ENCODE measurements at regions not wholly inside any gene's neighbourhood (a gene's known extent, or its start where the extent isn't known, plus 50 kb on each side); places are given as distances from the start of the nearest gene placed in this dataset.

GRCh38 chr7:50217401-50217800 lies 87.1 kb upstream of the IKZF1 start:
- in situ Hi-C loops (cut with MboI; ENCODE audit: low sequenced_read_pairs), result no loop called here
- CTCF ChIA-PET, result no interaction called here

More at GRCh38 chr7:50217401-50217800, 87.1 kb upstream of the IKZF1 start:
- Histone ChIP-seq H2BK15ac (ENCODE audit: low read depth, low read length) (no peak overlapping the region), H2AFZ (replicated peaks; ENCODE audit: low read length, poor library complexity) (no peak overlapping the region), H3K79me1 (ENCODE audit: low read depth in 1 of 2, low read length in 2 of 2) (no peaks in the 10 kb centered on the region), H3K9me3 (ENCODE audit: control insufficient read depth, insufficient read depth, low read length) (peaks cover 14% of the 10 kb centered on the region), H4K91ac (ENCODE audit: insufficient read depth, low read depth, low read length) (no peak overlapping the region), H3K18ac (ENCODE audit: low read depth, low read length) (no peak overlapping the region), H2BK5ac (ENCODE audit: low read depth, low read length, poor library complexity, severe bottlenecking) (no peak overlapping the region), H4K8ac (ENCODE audit: low read depth in 2 of 2, low read length in 2 of 2) (no peak overlapping the region), H2AK9ac (replicated peaks; ENCODE audit: low read depth, low read length, poor library complexity) (no peak overlapping the region), H3K56ac (ENCODE audit: extremely low read depth, insufficient read depth, low read length) (no peak overlapping the region), H3K4ac (ENCODE audit: low read depth, low read length) (no peak overlapping the region), H3K36me3 (ENCODE audit: control insufficient read depth, insufficient read depth, low read length) (no peaks in the 10 kb centered on the region), H3K4me2 (ENCODE audit: low read depth, low read length) (no peak overlapping the region), H2BK120ac (ENCODE audit: low read depth, low read length) (no peak overlapping the region), H2BK20ac (ENCODE audit: low read depth, low read length) (no peak overlapping the region), H2AK5ac (ENCODE audit: low read depth, low read length) (no peak overlapping the region), H3K4me1 (ENCODE audit: control insufficient read depth, insufficient read depth, low read length) (no peaks in the 10 kb centered on the region), H3K23ac (ENCODE audit: low read depth, low read length) (no peak overlapping the region), H3K14ac (replicated peaks; ENCODE audit: low read depth, low read length) (no peak overlapping the region), H3K4me3 (ENCODE audit: insufficient read depth, low read depth, low read length) (no peak overlapping the region), H4K5ac (ENCODE audit: low read depth, low read length) (no peak overlapping the region), H3K9me1 (ENCODE audit: insufficient read depth, low read length) (no peaks in the 10 kb centered on the region), H3K27me3 (ENCODE audit: control insufficient read depth, insufficient read depth, low read length) (no peaks in the 10 kb centered on the region), H3K27ac (ENCODE audit: insufficient read depth, low read length) (no peak overlapping the region), H4K20me1 (ENCODE audit: insufficient read depth, low read length) (no peaks in the 10 kb centered on the region), H3K9ac (ENCODE audit: low read depth, low read length) (no peak overlapping the region)
- no TSS peak for BruUV-seq (replicated peaks)
- ATAC-seq (ENCODE audit: low read depth) (no peak), DNase-seq (no peak)
- POLR2A ChIA-PET (ENCODE audit: unreplicated experiment), result no interaction called here
- intact Hi-C loops (cut with micrococcal nuclease), result no loop called here
- dilution Hi-C loops (cut with HindIII; ENCODE audit: low sequenced_read_pairs, unreplicated experiment), result no loop called here
- no CpG with 5 or more reads among the region's 4 CpGs for WGBS, 2 experiments (ENCODE audit: extremely low coverage in 2 of 2, insufficient read length in 1 of 2)
- TF ChIP-seq NFE2L2 (IDR thresholded peaks at IDR 0.05; ENCODE audit: low read depth, low read length) (no peak), RAD21 (IDR thresholded peaks at IDR 0.05; ENCODE audit: low read length) (no peak), RCOR1 (IDR thresholded peaks at IDR 0.05; ENCODE audit: insufficient replicate concordance, low read length) (no peak), MAFK (IDR thresholded peaks at IDR 0.05; ENCODE audit: low read depth, low read length) (no peak), MAZ (IDR thresholded peaks at IDR 0.05; ENCODE audit: borderline replicate concordance, low read depth, low read length) (no peak), FOS (IDR thresholded peaks at IDR 0.05; ENCODE audit: low read depth, low read length) (no peak), USF2 (IDR thresholded peaks at IDR 0.05; ENCODE audit: low read depth, low read length) (no peak), CEBPB (IDR thresholded peaks at IDR 0.05; ENCODE audit: low read depth, low read length) (no peak)
